ENCODE measurements at regions not wholly inside any gene's neighbourhood (a gene's known extent, or its start where the extent isn't known, plus 50 kb on each side); places are given as distances from the start of the nearest gene placed in this dataset.
A peak's percentile ranks its signal among the peaks of the same experiment; 100 is the strongest.

DNA sequence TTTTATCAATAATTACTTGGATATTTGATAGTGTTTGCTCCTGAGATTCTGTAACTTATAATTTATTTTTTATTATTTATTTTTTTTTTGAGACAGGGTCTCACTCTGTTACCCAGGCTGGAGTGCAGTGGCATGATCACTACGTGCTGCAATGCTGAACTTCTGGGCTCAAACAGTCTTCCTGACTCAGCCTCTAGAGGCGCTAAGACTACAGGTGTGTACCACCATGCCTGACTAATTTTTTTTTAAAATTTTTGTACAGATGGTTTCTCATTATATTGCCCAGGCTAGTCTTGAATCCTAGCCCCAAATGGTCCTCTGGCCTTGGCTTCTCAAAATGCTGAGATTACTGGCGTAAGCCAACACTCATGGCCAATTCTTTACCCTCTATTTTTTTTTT, 845.5 kb upstream of the ADGRL4 start:
- TF ChIP-seq, protein P1, sequence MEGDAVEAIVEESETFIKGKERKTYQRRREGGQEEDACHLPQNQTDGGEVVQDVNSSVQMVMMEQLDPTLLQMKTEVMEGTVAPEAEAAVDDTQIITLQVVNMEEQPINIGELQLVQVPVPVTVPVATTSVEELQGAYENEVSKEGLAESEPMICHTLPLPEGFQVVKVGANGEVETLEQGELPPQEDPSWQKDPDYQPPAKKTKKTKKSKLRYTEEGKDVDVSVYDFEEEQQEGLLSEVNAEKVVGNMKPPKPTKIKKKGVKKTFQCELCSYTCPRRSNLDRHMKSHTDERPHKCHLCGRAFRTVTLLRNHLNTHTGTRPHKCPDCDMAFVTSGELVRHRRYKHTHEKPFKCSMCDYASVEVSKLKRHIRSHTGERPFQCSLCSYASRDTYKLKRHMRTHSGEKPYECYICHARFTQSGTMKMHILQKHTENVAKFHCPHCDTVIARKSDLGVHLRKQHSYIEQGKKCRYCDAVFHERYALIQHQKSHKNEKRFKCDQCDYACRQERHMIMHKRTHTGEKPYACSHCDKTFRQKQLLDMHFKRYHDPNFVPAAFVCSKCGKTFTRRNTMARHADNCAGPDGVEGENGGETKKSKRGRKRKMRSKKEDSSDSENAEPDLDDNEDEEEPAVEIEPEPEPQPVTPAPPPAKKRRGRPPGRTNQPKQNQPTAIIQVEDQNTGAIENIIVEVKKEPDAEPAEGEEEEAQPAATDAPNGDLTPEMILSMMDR (IDR thresholded peaks at IDR 0.05; ENCODE audit: unreplicated experiment): peak; percentile 18
- no peak for DNase-seq

DNA sequence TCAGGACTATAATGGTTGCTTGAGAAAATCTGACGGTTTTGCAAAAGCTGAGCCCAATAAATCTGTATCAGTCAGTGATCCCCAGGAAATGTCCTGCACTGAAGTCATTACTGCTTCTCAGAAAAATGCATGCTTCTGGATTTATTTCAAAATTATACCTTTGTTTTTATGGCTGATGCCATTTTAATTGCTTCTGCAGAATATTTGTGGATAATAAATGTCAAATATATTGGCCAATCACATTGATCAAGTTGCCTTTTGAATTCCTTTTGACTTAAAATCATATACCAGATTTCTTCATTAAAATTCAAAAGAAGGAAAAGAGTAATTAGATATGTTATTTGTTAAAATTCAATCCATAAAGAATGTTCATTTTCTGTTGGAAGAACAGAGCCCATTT, 842.9 kb upstream of the ADGRL4 start:
- intact Hi-C loops (cut with micrococcal nuclease; ENCODE audit: unreplicated experiment): no loop called here
- Mint-ChIP-seq H3K27ac (ENCODE audit: unreplicated experiment) (no peak overlapping the region), H3K36me3 (ENCODE audit: insufficient read depth, unreplicated experiment) (no peaks in the 10 kb centered on the region), H3K9me3 (ENCODE audit: low read depth, unreplicated experiment) (no peaks in the 10 kb centered on the region), H3K27me3 (ENCODE audit: unreplicated experiment) (no peaks in the 10 kb centered on the region), H3K4me3 (ENCODE audit: low read depth, unreplicated experiment) (no peak overlapping the region), H3K4me1 (ENCODE audit: low read depth, unreplicated experiment) (no peaks in the 10 kb centered on the region)
- BruUV-seq (replicated peaks): no TSS peak
- CTCF ChIA-PET: no interaction called here
- TF ChIP-seq, protein P1 (IDR thresholded peaks at IDR 0.05; ENCODE audit: unreplicated experiment): no peak
- DNase-seq: no peak

More for the DNA sequence above, 845.5 kb upstream of the ADGRL4 start:
- intact Hi-C loops (cut with micrococcal nuclease; ENCODE audit: unreplicated experiment): no loop called here
- no peak overlapping the region for H3K4me3 Mint-ChIP-seq (ENCODE audit: low read depth, unreplicated experiment)
- H3K4me1 Mint-ChIP-seq (ENCODE audit: low read depth, unreplicated experiment): no peaks in the 10 kb centered on the region
- BruUV-seq (replicated peaks): no TSS peak
- H3K9me3 Mint-ChIP-seq (ENCODE audit: low read depth, unreplicated experiment): no peaks in the 10 kb centered on the region
- CTCF ChIA-PET: no interaction called here
- no peaks in the 10 kb centered on the region for H3K36me3 Mint-ChIP-seq (ENCODE audit: insufficient read depth, unreplicated experiment)
- no peaks in the 10 kb centered on the region for H3K27me3 Mint-ChIP-seq (ENCODE audit: unreplicated experiment)
- no peak overlapping the region for H3K27ac Mint-ChIP-seq (ENCODE audit: unreplicated experiment)

DNA sequence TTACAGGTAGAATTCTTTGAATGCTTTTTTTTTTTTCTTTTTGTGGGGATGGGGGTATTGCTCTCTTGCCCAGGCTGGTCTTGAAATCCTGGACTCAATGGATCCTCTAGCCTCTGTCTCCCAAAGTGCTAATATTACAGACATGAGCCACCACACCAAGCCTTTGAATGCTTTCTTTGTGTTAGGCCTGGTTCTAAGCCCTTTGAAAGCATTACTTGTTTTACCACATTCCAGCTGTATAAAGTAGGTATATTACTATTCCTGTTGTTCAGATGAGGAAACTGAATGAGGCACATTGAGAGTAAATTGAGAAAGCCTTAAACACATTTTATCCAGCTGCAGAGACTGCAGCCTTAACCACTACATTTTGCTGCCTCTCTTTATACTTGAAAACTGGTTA, 841.8 kb upstream of the ADGRL4 start:
- Mint-ChIP-seq H3K4me3 (ENCODE audit: low read depth, unreplicated experiment) (no peak overlapping the region), H3K9me3 (ENCODE audit: low read depth, unreplicated experiment) (no peaks in the 10 kb centered on the region), H3K27me3 (ENCODE audit: unreplicated experiment) (no peaks in the 10 kb centered on the region), H3K36me3 (ENCODE audit: insufficient read depth, unreplicated experiment) (no peaks in the 10 kb centered on the region), H3K27ac (ENCODE audit: unreplicated experiment) (peak overlapping the region; percentile 36), H3K4me1 (ENCODE audit: low read depth, unreplicated experiment) (no peaks in the 10 kb centered on the region)
- intact Hi-C loops (cut with micrococcal nuclease; ENCODE audit: unreplicated experiment): no loop called here
- peak; percentile 17 for DNase-seq
- CTCF ChIA-PET: interaction anchor here (0.7 kb wide), 1 partner anchor 173 kb away, joined by 5 read pairs; no protein-coding TSS in a partner anchor
- TF ChIP-seq, protein P1 (IDR thresholded peaks at IDR 0.05; ENCODE audit: unreplicated experiment): no peak
- no TSS peak for BruUV-seq (replicated peaks)

DNA sequence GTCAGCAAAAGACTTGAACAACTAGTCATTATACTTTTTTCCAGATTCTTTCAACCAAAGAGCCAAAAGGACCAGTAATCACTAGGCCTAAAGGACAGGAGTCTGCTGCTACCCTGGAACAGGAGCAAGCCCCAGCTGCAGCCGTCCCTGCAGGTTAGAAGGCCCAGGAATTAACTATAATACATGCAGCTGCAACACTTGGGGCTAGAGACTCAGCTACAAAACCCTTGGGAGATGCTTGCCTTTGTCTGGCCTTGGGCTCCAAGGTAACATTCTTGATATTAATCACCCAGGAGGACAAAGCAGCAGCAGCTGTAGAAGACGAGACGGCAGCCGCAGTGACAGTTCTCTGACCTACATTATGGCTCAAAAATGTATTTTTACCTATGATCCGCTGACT, 841.2 kb upstream of the ADGRL4 start:
- Mint-ChIP-seq H3K4me3 (ENCODE audit: low read depth, unreplicated experiment) (no peak overlapping the region), H3K27ac (ENCODE audit: unreplicated experiment) (no peak overlapping the region), H3K4me1 (ENCODE audit: low read depth, unreplicated experiment) (no peaks in the 10 kb centered on the region), H3K27me3 (ENCODE audit: unreplicated experiment) (no peaks in the 10 kb centered on the region), H3K36me3 (ENCODE audit: insufficient read depth, unreplicated experiment) (no peaks in the 10 kb centered on the region), H3K9me3 (ENCODE audit: low read depth, unreplicated experiment) (no peaks in the 10 kb centered on the region)
- no TSS peak for BruUV-seq (replicated peaks)
- CTCF ChIA-PET: no interaction called here
- DNase-seq: no peak
- TF ChIP-seq, protein P1 (IDR thresholded peaks at IDR 0.05; ENCODE audit: unreplicated experiment): no peak
- intact Hi-C loops (cut with micrococcal nuclease; ENCODE audit: unreplicated experiment): no loop called here
